Body of pancreas (tissue), 4 donors: ENCODE measurements at regions not wholly inside any gene's neighbourhood (a gene's known extent, or its start where the extent isn't known, plus 50 kb on each side); places are given as distances from the start of the nearest gene placed in this dataset.
"Not testable (repeated sequence)": the region's sequence is repeated elsewhere in the genome, so short reads cannot be mapped to it uniquely, and the experiment has no call there.

Experiments used
- ATAC-seq: fragments of 150-250 bp; one replicate; pipeline ENCODE4 v1.9.1; 2016
- DNase-seq, 4 donors: peaks; one replicate each; pipeline ENCODE4 v3.0.0-alpha.2; 2019
- H3K27ac ChIP-seq, 4 donors: fragments of 200-600 bp; sonication (generic); 1 replicate in 3 of 4; 2 replicates in 1 of 4; pipeline versions ENCODE4 v1.5.1 to v1.6.1; 2016 to 2019; ENCODE audit warnings: mild to moderate bottlenecking in 1 of 4, mixed read lengths in 1 of 4, moderate library complexity in 1 of 4
- H3K27me3 ChIP-seq, 2 donors: fragments of 200-600 bp; sonication (generic); one replicate each; pipeline ENCODE4 v1.6.0; 2016; ENCODE audit warnings: mild to moderate bottlenecking in 1 of 2
- H3K36me3 ChIP-seq, 2 donors: fragments of 200-600 bp; sonication (generic); replicated peaks in 1 of 2; 2 replicates each; pipeline ENCODE4 v1.5.1; 2016; ENCODE audit warnings: low read depth in 2 of 2; ENCODE audit not compliant: insufficient read depth in 1 of 2
- H3K4me1 ChIP-seq: fragments of 200-600 bp; sonication (generic); one replicate; pipeline ENCODE4 v1.6.0; 2016
- H3K4me3 ChIP-seq, 2 donors: fragments of 200-600 bp; sonication (generic); 1 replicate in 1 of 2; 2 replicates in 1 of 2; pipeline ENCODE4 v1.5.1; 2016 to 2019
- H3K9me3 ChIP-seq, 3 donors: fragments of 200-600 bp; sonication (generic); 1 replicate in 2 of 3; 2 replicates in 1 of 3; pipeline ENCODE4 v1.5.1; 2016
- POLR2A ChIP-seq, 3 donors: fragments of 450-650 bp; IDR thresholded peaks; one replicate each; pipeline ENCODE4 v1.6.1; 2016; ENCODE audit warnings: antibody characterized with exemption in 3 of 3, mild to moderate bottlenecking in 2 of 3
- WGBS, 2 donors: methylation state at CpG; one replicate each; pipeline ENCODE4 v1.1.5; 2017; 5-methylcytosine and 5-hydroxymethylcytosine counted together
- intact Hi-C: fragments of 100-400 bp; cut with DNase I; formaldehyde crosslinking; loops from one replicate; pipeline ENCODE4 v1.15.1; 2023
- TF ChIP-seq, protein P1 (sequence below), 7 experiments: fragments of 450-650 bp in 4 of 7; fragments of 200-600 bp in 3 of 7; sonication (generic) in 3 of 7; IDR thresholded peaks; one replicate each; pipeline ENCODE4 v1.5.1; 2016 to 2019; ENCODE audit warnings: antibody characterized with exemption in 7 of 7

DNA sequence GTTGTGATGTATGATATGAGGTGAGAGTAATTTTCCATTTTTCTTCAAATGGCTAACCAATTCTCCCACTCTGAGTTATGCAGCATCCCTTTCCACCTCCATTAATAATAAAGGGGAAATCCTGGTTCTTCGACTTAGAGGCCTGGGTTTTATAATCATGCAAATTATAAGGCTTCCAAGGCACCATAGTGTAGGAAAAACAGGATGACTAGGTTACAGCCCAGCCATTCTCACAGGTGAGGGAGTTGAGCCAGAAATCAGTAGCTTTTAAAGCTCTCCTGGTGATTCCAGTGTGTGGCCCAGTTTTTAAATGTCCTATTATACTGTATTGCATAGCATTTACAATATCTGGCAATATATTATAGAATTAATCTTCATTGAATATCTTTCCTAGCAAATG is 203.1 kb downstream of the ARHGEF9 start:
- Histone ChIP-seq H3K36me3 (no peaks in the 10 kb centered on the region), H3K4me1 (no peaks in the 10 kb centered on the region), H3K4me3 (no peak overlapping the region), H3K9me3 (no peaks in the 10 kb centered on the region), H3K27ac (no peak overlapping the region), H3K27me3 (no peaks in the 10 kb centered on the region)
- no peak for DNase-seq
- TF ChIP-seq, protein P1, sequence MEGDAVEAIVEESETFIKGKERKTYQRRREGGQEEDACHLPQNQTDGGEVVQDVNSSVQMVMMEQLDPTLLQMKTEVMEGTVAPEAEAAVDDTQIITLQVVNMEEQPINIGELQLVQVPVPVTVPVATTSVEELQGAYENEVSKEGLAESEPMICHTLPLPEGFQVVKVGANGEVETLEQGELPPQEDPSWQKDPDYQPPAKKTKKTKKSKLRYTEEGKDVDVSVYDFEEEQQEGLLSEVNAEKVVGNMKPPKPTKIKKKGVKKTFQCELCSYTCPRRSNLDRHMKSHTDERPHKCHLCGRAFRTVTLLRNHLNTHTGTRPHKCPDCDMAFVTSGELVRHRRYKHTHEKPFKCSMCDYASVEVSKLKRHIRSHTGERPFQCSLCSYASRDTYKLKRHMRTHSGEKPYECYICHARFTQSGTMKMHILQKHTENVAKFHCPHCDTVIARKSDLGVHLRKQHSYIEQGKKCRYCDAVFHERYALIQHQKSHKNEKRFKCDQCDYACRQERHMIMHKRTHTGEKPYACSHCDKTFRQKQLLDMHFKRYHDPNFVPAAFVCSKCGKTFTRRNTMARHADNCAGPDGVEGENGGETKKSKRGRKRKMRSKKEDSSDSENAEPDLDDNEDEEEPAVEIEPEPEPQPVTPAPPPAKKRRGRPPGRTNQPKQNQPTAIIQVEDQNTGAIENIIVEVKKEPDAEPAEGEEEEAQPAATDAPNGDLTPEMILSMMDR (IDR thresholded peaks at IDR 0.05): no peak
- TF ChIP-seq POLR2A (IDR thresholded peaks at IDR 0.05): no peak
- no peak for ATAC-seq
- 67 to 73% methylated on average over 1 of the region's 1 CpG for WGBS, 2 donors
- intact Hi-C loops: no loop called here

DNA sequence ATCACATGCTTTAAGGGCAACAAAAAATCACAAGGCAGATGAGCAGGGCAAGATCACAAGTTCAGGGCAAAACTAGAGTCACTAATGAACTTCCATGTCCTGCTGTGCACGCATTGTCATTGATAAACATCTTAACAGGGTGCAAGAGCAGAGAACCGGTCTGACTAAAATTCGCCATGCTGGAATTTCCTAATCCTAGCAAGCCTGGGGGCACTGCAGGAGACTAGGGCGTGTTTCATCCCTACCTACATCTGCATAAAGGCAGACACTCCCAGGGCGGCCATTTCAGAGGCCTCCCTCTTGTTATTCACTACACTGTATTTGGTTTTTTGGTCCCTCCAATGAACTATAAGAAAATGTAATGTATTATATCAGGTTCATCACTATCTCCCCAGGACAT is 203.6 kb downstream of the ARHGEF9 start:
- TF ChIP-seq, protein P1 (IDR thresholded peaks at IDR 0.05): no peak
- no peak for TF ChIP-seq POLR2A (IDR thresholded peaks at IDR 0.05)
- Histone ChIP-seq H3K4me3 (no peak overlapping the region), H3K4me1 (no peaks in the 10 kb centered on the region), H3K36me3 (no peaks in the 10 kb centered on the region), H3K27me3 (no peaks in the 10 kb centered on the region), H3K27ac (no peak overlapping the region), H3K9me3 (no peaks in the 10 kb centered on the region)
- 52 to 71% methylated on average over 5 of the region's 5 CpGs for WGBS, 2 donors
- ATAC-seq (no peak), DNase-seq (no peak)
- intact Hi-C loops: no loop called here

DNA sequence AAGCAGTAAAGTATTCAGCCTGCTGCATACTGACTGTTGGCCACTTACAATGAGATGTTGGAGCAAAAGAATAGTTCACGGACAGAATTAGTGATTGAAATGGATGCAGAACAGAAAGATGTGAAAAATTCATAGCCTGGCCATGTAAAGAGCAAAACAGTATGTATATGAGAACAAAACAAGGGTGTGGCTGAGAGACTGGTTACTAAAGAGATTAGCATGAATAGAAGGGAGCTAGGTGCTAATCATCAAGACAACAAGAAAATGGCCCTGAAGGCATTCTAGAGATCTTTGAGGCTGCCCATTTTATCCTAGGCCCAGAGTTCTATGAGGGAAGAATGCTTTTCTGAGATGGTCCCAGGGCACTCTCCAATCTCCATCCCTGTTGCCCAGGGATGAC is 208.5 kb downstream of the ARHGEF9 start:
- ATAC-seq (no peak), DNase-seq (no peak)
- Histone ChIP-seq H3K4me3 (no peak overlapping the region), H3K9me3 (no peaks in the 10 kb centered on the region), H3K36me3 (no peaks in the 10 kb centered on the region), H3K27me3 (no peaks in the 10 kb centered on the region), H3K4me1 (no peaks in the 10 kb centered on the region), H3K27ac (no peak overlapping the region)
- TF ChIP-seq POLR2A (IDR thresholded peaks at IDR 0.05): no peak
- TF ChIP-seq, protein P1 (IDR thresholded peaks at IDR 0.05): no peak
- intact Hi-C loops: no loop called here
- WGBS, 2 donors: 69 to 93% methylated on average over 1 of the region's 1 CpG

DNA sequence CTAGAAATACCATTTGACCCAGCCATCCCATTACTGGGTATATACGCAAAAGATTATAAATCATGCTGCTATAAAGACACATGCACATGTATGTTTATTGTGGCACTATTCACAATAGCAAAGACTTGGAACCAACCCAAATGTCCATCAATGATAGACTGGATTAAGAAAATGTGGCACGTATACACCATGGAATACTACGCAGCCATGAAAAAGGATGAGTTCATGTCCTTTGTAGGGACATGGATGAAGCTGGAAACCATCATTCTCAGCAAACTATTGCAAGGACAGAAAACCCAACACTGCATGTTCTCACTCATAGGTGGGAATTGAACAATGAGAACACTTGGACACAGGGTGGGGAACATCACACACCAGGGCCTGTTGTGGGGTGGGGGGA is 209.3 kb downstream of the ARHGEF9 start:
- H3K4me1 ChIP-seq, ATAC-seq, H3K36me3 ChIP-seq, H3K27ac ChIP-seq, H3K4me3 ChIP-seq, H3K9me3 ChIP-seq, DNase-seq, intact Hi-C loops, H3K27me3 ChIP-seq: not testable (repeated sequence)
- WGBS, 2 donors: 83 to 92% methylated on average over 3 of the region's 3 CpGs

DNA sequence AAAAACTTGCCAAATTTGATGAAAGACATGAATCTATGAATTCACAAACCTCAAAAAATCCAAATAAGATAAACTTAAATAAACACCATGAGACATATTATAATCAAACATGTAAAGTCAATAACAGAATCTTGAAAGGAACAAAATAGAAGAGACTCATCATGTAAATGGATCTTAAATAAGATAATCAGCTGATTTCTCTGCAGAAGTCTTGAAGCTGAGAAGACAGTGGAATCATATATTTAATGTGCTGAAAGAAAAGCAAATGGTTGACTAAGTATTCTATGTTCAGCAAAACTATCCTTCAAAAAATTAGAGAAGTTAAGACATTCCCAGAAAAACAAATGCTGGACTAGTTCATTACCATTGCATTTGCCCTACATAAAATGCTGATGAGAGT is 215.7 kb upstream of the SPIN4 start:
- Histone ChIP-seq H3K27me3 (no peaks in the 10 kb centered on the region), H3K36me3 (no peaks in the 10 kb centered on the region), H3K27ac (no peak overlapping the region), H3K9me3 (no peaks in the 10 kb centered on the region), H3K4me3 (no peak overlapping the region), H3K4me1 (no peaks in the 10 kb centered on the region)
- intact Hi-C loops: no loop called here
- DNase-seq (no peak), ATAC-seq (no peak)
- TF ChIP-seq, protein P1 (IDR thresholded peaks at IDR 0.05): no peak
- TF ChIP-seq POLR2A (IDR thresholded peaks at IDR 0.05): no peak
